WTC11 (cell line): ENCODE measurements at regions not wholly inside any gene's neighbourhood (a gene's known extent, or its start where the extent isn't known, plus 50 kb on each side); places are given as distances from the start of the nearest gene placed in this dataset.

ENCODE experiments used
- ATAC-seq: fragments of 200-7000 bp; cut with Tn5 transposase; 2 replicates; pipeline ENCODE4 v1.10.0; 2021; ENCODE audit warnings: mild to moderate bottlenecking, moderate library complexity
- CTCF ChIA-PET: fragments of 300-600 bp; sonication (Branson Sonifier 250); formaldehyde crosslinking; loops from one replicate; lab custom pipeline; 2021; ENCODE audit warnings: antibody characterized with exemption; lab: Charles Lee
- POLR2A ChIA-PET: fragments of 350-600 bp; sonication (Branson Sonifier 250); formaldehyde crosslinking; loops from one replicate; lab custom pipeline; 2021; ENCODE audit warnings: antibody characterized with exemption; lab: Charles Lee
- DNase-seq: peaks from one replicate; pipeline ENCODE4 v3.0.0; 2021; ENCODE audit warnings: low spot score
- H3K27ac Mint-ChIP-seq: 2 replicates; pipeline ENCODE4 v1.8.0; 2021; ENCODE audit warnings: mixed read lengths
- H3K27me3 Mint-ChIP-seq: 2 replicates; pipeline ENCODE4 v1.8.0; 2021; ENCODE audit warnings: low read depth, mild to moderate bottlenecking, moderate library complexity, mixed read lengths
- H3K36me3 Mint-ChIP-seq: 2 replicates; pipeline ENCODE4 v1.8.0; 2021; ENCODE audit warnings: mixed read lengths
- H3K4me1 Mint-ChIP-seq: 2 replicates; pipeline ENCODE4 v1.8.0; 2022; ENCODE audit warnings: mixed read lengths
- H3K4me3 Mint-ChIP-seq: 2 replicates; pipeline ENCODE4 v1.8.0; 2021; ENCODE audit warnings: mild to moderate bottlenecking, moderate library complexity, mixed read lengths
- H3K9me3 Mint-ChIP-seq: 2 replicates; pipeline ENCODE4 v1.8.0; 2021; ENCODE audit warnings: mixed read lengths
- ATF1 ChIP-seq: sonication (generic); formaldehyde crosslinking; IDR thresholded peaks from 2 replicates; pipeline ENCODE4 v1.8.1; 2023; ENCODE audit warnings: mild to moderate bottlenecking, moderate library complexity, missing genetic modification reagents
- CREM ChIP-seq: sonication (generic); formaldehyde crosslinking; IDR thresholded peaks from 2 replicates; pipeline ENCODE4 v1.8.1; 2022; ENCODE audit warnings: mild to moderate bottlenecking, missing genetic modification reagents, moderate library complexity
- EMX1 ChIP-seq: fragments of 250-450 bp; sonication (Bioruptor Pico); IDR thresholded peaks from 2 replicates; pipeline ENCODE4 v1.8.0; 2021; ENCODE audit warnings: mild to moderate bottlenecking
- ESRRA ChIP-seq: sonication (generic); formaldehyde crosslinking; IDR thresholded peaks from 2 replicates; pipeline ENCODE4 v1.8.1; 2022; ENCODE audit warnings: mild to moderate bottlenecking, missing genetic modification reagents, borderline replicate concordance
- FOXJ3 ChIP-seq: sonication (generic); formaldehyde crosslinking; IDR thresholded peaks from 2 replicates; pipeline ENCODE4 v1.9.0; 2021; ENCODE audit warnings: missing genetic modification reagents, mild to moderate bottlenecking, borderline replicate concordance
- GTF2I ChIP-seq: fragments of 250-450 bp; sonication (Bioruptor Pico); conservative IDR thresholded peaks from 2 replicates; pipeline ENCODE4 v1.4.0; 2021; ENCODE audit warnings: mild to moderate bottlenecking
- IRF2 ChIP-seq: sonication (generic); formaldehyde crosslinking; IDR thresholded peaks from 2 replicates; pipeline ENCODE4 v1.8.0; 2022; ENCODE audit warnings: low read depth, missing genetic modification reagents, borderline replicate concordance
- MXD4 ChIP-seq: fragments of 250-450 bp; sonication (Bioruptor Pico); IDR thresholded peaks from 2 replicates; pipeline ENCODE4 v1.8.0; 2021; ENCODE audit warnings: mild to moderate bottlenecking, moderate library complexity, borderline replicate concordance
- ZNF121 ChIP-seq: sonication (generic); formaldehyde crosslinking; IDR thresholded peaks from 2 replicates; pipeline ENCODE4 v1.8.0; 2023; ENCODE audit warnings: missing genetic modification reagents
- ZNF396 ChIP-seq: fragments of 250-450 bp; sonication (Bioruptor Pico); IDR thresholded peaks from 2 replicates; pipeline ENCODE4 v1.8.0; 2021; ENCODE audit warnings: mild to moderate bottlenecking, moderate library complexity, borderline replicate concordance
- ZNF423 ChIP-seq: fragments of 250-450 bp; sonication (Bioruptor Pico); IDR thresholded peaks from 2 replicates; pipeline ENCODE4 v2.1.2; 2022; ENCODE audit warnings: mild to moderate bottlenecking, moderate library complexity
- TF ChIP-seq, protein P1 (sequence below): sonication (generic); formaldehyde crosslinking; IDR thresholded peaks from 2 replicates; pipeline ENCODE4 v1.8.1; 2023; ENCODE audit warnings: mild to moderate bottlenecking, moderate library complexity, missing genetic modification reagents
- TF ChIP-seq, protein P2 (sequence below): sonication (generic); formaldehyde crosslinking; IDR thresholded peaks from 2 replicates; pipeline ENCODE4 v1.8.1; 2023; ENCODE audit warnings: mild to moderate bottlenecking, missing genetic modification reagents
- TF ChIP-seq, protein P3 (sequence below): sonication (generic); formaldehyde crosslinking; IDR thresholded peaks from 2 replicates; pipeline ENCODE4 v1.8.0; 2022; ENCODE audit warnings: mild to moderate bottlenecking, missing genetic modification reagents
- TF ChIP-seq, protein P4 (sequence below): sonication (generic); formaldehyde crosslinking; IDR thresholded peaks from 2 replicates; pipeline ENCODE4 v1.8.1; 2022; ENCODE audit warnings: mild to moderate bottlenecking, moderate library complexity, missing genetic modification reagents
- TF ChIP-seq, protein P5 (sequence below): sonication (generic); formaldehyde crosslinking; conservative IDR thresholded peaks from 2 replicates; pipeline ENCODE4 v1.8.1; 2023; ENCODE audit warnings: mild to moderate bottlenecking, low read depth, missing genetic modification reagents, moderate library complexity
- TF ChIP-seq, protein P6 (sequence below): sonication (generic); formaldehyde crosslinking; IDR thresholded peaks from 2 replicates; pipeline ENCODE4 v1.8.1; 2022; ENCODE audit warnings: missing genetic modification reagents, borderline replicate concordance
- TF ChIP-seq, protein P7 (sequence below): fragments of 250-450 bp; sonication (Bioruptor Pico); IDR thresholded peaks from 2 replicates; pipeline ENCODE4 v2.1.2; 2022; ENCODE audit warnings: mild to moderate bottlenecking, moderate library complexity
- TF ChIP-seq, protein P8 (sequence below): sonication (generic); formaldehyde crosslinking; IDR thresholded peaks from 2 replicates; pipeline ENCODE4 v1.8.0; 2022; ENCODE audit warnings: mild to moderate bottlenecking, missing genetic modification reagents

DNA sequence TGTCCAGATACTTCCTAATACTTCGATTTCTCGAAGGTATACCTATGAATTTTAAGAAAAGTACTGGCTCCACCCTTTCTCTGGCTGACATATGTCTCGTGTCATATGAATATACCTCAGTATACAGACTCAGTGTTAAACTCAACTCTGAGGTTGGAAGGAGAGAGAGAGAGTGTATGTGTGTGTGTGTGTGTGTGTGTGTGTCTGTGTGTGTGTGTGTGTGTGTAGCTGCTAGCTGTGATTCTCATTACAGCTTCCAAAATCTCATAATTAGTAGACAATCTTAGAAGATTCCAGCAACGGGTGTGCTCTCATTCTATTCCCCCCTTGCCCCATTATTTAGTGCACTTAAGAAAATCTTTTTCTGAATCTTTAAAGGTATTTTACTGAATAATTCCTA, 380.3 kb upstream of the B3GALT2 start (continued):
- TF ChIP-seq, protein P1, sequence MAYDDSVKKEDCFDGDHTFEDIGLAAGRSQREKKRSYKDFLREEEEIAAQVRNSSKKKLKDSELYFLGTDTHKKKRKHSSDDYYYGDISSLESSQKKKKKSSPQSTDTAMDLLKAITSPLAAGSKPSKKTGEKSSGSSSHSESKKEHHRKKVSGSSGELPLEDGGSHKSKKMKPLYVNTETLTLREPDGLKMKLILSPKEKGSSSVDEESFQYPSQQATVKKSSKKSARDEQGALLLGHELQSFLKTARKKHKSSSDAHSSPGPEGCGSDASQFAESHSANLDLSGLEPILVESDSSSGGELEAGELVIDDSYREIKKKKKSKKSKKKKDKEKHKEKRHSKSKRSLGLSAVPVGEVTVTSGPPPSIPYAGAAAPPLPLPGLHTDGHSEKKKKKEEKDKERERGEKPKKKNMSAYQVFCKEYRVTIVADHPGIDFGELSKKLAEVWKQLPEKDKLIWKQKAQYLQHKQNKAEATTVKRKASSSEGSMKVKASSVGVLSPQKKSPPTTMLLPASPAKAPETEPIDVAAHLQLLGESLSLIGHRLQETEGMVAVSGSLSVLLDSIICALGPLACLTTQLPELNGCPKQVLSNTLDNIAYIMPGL: no peak
- TF ChIP-seq CREM (CRISPR knock-in tag) (no peak), MXD4 (CRISPR knock-in tag) (no peak)
- TF ChIP-seq, protein P2, sequence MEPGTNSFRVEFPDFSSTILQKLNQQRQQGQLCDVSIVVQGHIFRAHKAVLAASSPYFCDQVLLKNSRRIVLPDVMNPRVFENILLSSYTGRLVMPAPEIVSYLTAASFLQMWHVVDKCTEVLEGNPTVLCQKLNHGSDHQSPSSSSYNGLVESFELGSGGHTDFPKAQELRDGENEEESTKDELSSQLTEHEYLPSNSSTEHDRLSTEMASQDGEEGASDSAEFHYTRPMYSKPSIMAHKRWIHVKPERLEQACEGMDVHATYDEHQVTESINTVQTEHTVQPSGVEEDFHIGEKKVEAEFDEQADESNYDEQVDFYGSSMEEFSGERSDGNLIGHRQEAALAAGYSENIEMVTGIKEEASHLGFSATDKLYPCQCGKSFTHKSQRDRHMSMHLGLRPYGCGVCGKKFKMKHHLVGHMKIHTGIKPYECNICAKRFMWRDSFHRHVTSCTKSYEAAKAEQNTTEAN (CRISPR knock-in tag): no peak

DNA sequence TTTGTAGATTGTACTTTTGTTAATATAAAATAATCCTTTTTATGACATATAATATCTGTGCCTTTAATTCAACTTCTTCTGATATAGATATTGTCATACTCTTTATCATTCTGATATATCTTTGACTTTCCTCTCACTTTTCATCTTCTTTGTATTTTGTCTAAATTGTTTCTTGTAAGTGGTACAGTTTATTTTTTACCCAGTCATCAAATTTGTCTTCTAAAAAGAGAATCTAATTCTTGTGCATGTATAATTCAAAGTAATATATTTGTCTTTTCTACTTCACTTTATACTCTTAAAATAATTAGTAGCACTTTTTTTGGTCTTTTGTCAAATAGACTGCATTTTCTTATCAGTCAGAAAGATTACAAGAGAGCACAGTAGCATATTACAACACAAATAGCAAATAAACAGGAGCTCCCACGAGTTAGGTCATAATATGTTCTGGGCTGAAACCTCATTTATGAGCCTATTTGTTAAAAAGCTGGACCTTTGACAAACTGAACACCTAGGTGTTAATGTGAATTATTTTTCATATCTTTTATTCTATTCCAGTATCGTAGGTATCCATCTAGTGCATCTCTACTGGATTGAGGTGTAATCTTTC, 379.7 kb upstream of the B3GALT2 start:
- ATAC-seq (no peak), DNase-seq (no peak)
- H3K4me1 Mint-ChIP-seq: peaks cover 9% of the 10 kb centered on the region
- ChIA-PET POLR2A (no interaction called here), CTCF (no interaction called here)
- peaks cover 4% of the 10 kb centered on the region; the same call in 1 of the 2 replicates for H3K9me3 Mint-ChIP-seq
- TF ChIP-seq, protein P3, sequence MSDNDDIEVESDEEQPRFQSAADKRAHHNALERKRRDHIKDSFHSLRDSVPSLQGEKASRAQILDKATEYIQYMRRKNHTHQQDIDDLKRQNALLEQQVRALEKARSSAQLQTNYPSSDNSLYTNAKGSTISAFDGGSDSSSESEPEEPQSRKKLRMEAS (CRISPR knock-in tag): no peak
- TF ChIP-seq ZNF423 (no peak), IRF2 (CRISPR knock-in tag) (no peak), GTF2I (no peak), EMX1 (CRISPR knock-in tag) (no peak)
- TF ChIP-seq, protein P4, sequence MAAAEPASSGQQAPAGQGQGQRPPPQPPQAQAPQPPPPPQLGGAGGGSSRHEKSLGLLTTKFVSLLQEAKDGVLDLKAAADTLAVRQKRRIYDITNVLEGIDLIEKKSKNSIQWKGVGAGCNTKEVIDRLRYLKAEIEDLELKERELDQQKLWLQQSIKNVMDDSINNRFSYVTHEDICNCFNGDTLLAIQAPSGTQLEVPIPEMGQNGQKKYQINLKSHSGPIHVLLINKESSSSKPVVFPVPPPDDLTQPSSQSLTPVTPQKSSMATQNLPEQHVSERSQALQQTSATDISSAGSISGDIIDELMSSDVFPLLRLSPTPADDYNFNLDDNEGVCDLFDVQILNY (CRISPR knock-in tag): no peak
- no peaks in the 10 kb centered on the region for H3K36me3 Mint-ChIP-seq
- no peak overlapping the region for H3K27ac Mint-ChIP-seq
- H3K27me3 Mint-ChIP-seq: no peaks in the 10 kb centered on the region
- no peak overlapping the region for H3K4me3 Mint-ChIP-seq

DNA sequence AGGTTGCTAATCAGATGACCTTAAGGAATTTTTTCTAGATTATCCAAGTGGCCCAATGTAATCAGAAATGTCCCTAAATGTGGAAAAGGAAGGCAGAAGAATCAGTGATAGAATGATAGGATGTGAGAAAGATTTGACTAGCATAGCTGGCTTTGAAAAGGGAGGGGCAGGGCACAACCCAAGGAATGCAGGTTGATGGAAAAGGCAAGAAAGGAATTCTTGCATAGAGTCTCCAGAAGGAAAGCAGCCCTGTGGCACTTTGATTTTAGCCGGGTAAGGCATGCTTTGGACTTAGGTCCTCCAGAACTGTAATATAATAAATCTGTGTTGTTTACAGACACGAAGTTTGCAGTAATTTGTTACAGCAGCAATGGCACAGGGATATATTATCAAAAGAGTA, 375.7 kb upstream of the B3GALT2 start:
- H3K4me1 Mint-ChIP-seq: peaks cover 13% of the 10 kb centered on the region
- 0 out of 2 replicates have a peak overlapping the region, but pooled peaks have one; percentile 46 for H3K27ac Mint-ChIP-seq
- DNase-seq (peak; percentile 41), ATAC-seq (peak; percentile 96)
- H3K27me3 Mint-ChIP-seq: no peaks in the 10 kb centered on the region; the same call in 1 of the 2 replicates
- ChIA-PET CTCF (interaction anchor here (0.7 kb wide), 1 partner anchor 13 kb away, joined by 3 read pairs; no protein-coding TSS in a partner anchor), POLR2A (no interaction called here)
- H3K9me3 Mint-ChIP-seq: no peaks in the 10 kb centered on the region
- no peak overlapping the region for H3K4me3 Mint-ChIP-seq
- no peaks in the 10 kb centered on the region for H3K36me3 Mint-ChIP-seq
- TF ChIP-seq, protein P5, sequence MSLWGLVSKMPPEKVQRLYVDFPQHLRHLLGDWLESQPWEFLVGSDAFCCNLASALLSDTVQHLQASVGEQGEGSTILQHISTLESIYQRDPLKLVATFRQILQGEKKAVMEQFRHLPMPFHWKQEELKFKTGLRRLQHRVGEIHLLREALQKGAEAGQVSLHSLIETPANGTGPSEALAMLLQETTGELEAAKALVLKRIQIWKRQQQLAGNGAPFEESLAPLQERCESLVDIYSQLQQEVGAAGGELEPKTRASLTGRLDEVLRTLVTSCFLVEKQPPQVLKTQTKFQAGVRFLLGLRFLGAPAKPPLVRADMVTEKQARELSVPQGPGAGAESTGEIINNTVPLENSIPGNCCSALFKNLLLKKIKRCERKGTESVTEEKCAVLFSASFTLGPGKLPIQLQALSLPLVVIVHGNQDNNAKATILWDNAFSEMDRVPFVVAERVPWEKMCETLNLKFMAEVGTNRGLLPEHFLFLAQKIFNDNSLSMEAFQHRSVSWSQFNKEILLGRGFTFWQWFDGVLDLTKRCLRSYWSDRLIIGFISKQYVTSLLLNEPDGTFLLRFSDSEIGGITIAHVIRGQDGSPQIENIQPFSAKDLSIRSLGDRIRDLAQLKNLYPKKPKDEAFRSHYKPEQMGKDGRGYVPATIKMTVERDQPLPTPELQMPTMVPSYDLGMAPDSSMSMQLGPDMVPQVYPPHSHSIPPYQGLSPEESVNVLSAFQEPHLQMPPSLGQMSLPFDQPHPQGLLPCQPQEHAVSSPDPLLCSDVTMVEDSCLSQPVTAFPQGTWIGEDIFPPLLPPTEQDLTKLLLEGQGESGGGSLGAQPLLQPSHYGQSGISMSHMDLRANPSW: no peak
- TF ChIP-seq, protein P6, sequence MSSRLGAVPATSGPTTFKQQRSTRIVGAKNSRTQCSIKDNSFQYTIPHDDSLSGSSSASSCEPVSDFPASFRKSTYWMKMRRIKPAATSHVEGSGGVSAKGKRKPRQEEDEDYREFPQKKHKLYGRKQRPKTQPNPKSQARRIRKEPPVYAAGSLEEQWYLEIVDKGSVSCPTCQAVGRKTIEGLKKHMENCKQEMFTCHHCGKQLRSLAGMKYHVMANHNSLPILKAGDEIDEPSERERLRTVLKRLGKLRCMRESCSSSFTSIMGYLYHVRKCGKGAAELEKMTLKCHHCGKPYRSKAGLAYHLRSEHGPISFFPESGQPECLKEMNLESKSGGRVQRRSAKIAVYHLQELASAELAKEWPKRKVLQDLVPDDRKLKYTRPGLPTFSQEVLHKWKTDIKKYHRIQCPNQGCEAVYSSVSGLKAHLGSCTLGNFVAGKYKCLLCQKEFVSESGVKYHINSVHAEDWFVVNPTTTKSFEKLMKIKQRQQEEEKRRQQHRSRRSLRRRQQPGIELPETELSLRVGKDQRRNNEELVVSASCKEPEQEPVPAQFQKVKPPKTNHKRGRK: no peak
- TF ChIP-seq ZNF396 (CRISPR knock-in tag) (no peak), IRF2 (CRISPR knock-in tag) (no peak), ZNF121 (CRISPR knock-in tag) (no peak), ATF1 (no peak), ESRRA (CRISPR knock-in tag) (no peak), FOXJ3 (no peak)
- TF ChIP-seq, protein P3 (CRISPR knock-in tag): no peak
- TF ChIP-seq, protein P7, sequence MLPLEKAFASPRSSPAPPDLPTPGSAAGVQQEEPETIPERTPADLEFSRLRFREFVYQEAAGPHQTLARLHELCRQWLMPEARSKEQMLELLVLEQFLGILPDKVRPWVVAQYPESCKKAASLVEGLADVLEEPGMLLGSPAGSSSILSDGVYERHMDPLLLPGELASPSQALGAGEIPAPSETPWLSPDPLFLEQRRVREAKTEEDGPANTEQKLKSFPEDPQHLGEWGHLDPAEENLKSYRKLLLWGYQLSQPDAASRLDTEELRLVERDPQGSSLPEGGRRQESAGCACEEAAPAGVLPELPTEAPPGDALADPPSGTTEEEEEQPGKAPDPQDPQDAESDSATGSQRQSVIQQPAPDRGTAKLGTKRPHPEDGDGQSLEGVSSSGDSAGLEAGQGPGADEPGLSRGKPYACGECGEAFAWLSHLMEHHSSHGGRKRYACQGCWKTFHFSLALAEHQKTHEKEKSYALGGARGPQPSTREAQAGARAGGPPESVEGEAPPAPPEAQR (CRISPR knock-in tag): no peak
- TF ChIP-seq, protein P8, sequence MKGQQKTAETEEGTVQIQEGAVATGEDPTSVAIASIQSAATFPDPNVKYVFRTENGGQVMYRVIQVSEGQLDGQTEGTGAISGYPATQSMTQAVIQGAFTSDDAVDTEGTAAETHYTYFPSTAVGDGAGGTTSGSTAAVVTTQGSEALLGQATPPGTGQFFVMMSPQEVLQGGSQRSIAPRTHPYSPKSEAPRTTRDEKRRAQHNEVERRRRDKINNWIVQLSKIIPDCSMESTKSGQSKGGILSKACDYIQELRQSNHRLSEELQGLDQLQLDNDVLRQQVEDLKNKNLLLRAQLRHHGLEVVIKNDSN (CRISPR knock-in tag): no peak
- TF ChIP-seq, protein P1: no peak
